ENCODE measurements at regions not wholly inside any gene's neighbourhood (a gene's known extent, or its start where the extent isn't known, plus 50 kb on each side); places are given as distances from the start of the nearest gene placed in this dataset.

DNA sequence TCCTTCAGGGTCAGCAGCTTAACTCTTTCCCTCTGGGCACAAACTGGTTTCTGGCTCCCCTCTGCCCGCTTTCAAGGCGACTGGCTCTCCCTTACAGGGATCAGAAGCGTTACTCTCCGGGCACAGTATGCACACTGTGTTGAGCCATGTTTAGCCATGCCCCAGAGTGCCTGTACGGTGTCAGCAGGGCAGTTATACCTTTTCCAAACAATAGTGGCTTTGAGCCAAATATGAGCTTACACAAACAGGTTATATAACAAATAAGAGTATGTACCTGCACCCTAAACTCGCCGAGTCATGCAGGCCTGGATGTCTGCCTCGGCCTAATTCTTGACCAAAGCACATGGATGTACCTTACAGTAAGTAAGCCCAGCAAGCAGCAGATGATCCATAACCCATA, 175.6 kb upstream of the ANKRD28 start:
- DNase-seq = no peak
- TF ChIP-seq, protein P1, sequence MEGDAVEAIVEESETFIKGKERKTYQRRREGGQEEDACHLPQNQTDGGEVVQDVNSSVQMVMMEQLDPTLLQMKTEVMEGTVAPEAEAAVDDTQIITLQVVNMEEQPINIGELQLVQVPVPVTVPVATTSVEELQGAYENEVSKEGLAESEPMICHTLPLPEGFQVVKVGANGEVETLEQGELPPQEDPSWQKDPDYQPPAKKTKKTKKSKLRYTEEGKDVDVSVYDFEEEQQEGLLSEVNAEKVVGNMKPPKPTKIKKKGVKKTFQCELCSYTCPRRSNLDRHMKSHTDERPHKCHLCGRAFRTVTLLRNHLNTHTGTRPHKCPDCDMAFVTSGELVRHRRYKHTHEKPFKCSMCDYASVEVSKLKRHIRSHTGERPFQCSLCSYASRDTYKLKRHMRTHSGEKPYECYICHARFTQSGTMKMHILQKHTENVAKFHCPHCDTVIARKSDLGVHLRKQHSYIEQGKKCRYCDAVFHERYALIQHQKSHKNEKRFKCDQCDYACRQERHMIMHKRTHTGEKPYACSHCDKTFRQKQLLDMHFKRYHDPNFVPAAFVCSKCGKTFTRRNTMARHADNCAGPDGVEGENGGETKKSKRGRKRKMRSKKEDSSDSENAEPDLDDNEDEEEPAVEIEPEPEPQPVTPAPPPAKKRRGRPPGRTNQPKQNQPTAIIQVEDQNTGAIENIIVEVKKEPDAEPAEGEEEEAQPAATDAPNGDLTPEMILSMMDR (IDR thresholded peaks at IDR 0.05; ENCODE audit: low read depth, low read length) = no peak
- Histone ChIP-seq H3K36me3 (no peaks in the 10 kb centered on the region), H3K4me3 (ENCODE audit: low read depth, low read length) (no peak overlapping the region), H3K27me3 (ENCODE audit: insufficient read depth, low read depth, severe bottlenecking) (no peaks in the 10 kb centered on the region), H3K9me3 (ENCODE audit: severe bottlenecking) (no peaks in the 10 kb centered on the region), H3K27ac (no peak overlapping the region)

DNA sequence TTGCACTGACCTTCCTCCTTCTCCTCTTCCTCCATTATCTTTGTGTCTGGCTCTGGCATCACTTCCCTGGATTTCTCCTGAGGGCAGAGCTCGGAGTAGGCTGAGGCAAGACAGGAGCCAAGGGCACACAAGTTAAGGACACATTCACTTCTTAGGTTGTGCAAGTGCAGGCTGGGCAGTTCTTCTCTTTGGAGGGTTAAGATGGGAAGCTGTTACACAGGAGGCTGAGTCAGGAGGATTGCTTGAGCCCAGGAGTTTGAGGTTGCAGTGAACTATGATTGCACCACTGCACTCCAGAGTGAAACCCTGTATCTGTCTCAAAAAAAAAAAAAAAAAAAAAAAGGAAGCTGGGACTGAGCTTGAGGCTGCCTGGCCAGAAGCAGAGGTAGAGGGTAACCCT, 176.2 kb upstream of the ANKRD28 start:
- no peaks in the 10 kb centered on the region for H3K9me3 ChIP-seq (ENCODE audit: severe bottlenecking)
- no peaks in the 10 kb centered on the region for H3K27me3 ChIP-seq (ENCODE audit: insufficient read depth, low read depth, severe bottlenecking)
- H3K36me3 ChIP-seq = no peaks in the 10 kb centered on the region
- no peak overlapping the region for H3K4me3 ChIP-seq (ENCODE audit: low read depth, low read length)
- H3K27ac ChIP-seq = no peak overlapping the region
- DNase-seq = no peak
- TF ChIP-seq, protein P1 (IDR thresholded peaks at IDR 0.05; ENCODE audit: low read depth, low read length) = no peak

DNA sequence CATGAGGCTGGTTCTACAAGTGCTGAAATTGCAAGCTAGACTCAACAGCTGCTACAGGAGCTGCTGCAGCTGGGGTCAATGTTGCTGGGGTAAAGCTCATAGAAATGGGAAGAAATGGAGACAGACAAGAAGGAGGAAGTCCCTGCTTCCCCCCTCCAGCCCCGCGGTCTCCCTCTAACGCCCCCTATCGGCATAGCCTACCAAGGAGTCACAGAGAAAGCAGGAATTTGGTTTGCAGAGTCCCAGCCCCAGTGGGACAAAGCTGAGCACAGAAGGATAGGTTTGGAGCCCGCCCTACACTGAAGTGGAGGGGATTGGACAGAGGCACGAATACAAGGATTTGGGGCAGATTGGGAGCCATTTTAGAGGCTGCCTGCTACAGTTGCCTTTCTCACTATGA, 176.9 kb upstream of the ANKRD28 start:
- no peaks in the 10 kb centered on the region for H3K27me3 ChIP-seq (ENCODE audit: insufficient read depth, low read depth, severe bottlenecking)
- no peak for DNase-seq
- H3K36me3 ChIP-seq = no peaks in the 10 kb centered on the region
- TF ChIP-seq, protein P1 (IDR thresholded peaks at IDR 0.05; ENCODE audit: low read depth, low read length) = peak; percentile 50
- H3K9me3 ChIP-seq (ENCODE audit: severe bottlenecking) = peaks cover 4% of the 10 kb centered on the region
- no peak overlapping the region for H3K27ac ChIP-seq
- H3K4me3 ChIP-seq (ENCODE audit: low read depth, low read length) = no peak overlapping the region

DNA sequence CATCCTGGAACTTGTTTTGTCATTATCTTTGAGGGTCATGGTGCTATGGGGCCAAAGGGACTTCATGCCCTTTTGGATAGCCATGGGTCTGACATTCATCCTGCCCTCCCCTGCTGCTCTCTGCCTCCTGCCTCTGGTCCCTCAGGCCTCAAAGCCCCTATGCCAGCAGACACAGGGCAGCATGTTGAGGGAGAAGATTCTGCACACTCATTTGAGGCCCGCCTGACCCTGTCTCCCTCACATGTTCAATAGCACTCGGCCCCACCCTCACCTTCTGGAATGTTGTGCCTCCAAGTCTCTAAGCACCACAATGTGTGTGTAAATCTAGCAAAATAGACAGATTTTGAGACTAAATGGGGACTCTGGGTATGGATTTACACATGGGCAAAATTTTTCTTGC, 178.7 kb upstream of the ANKRD28 start:
- Histone ChIP-seq H3K36me3 (no peaks in the 10 kb centered on the region), H3K4me3 (ENCODE audit: low read depth, low read length) (no peak overlapping the region), H3K27me3 (ENCODE audit: insufficient read depth, low read depth, severe bottlenecking) (no peaks in the 10 kb centered on the region), H3K9me3 (ENCODE audit: severe bottlenecking) (peaks cover 7% of the 10 kb centered on the region), H3K27ac (no peak overlapping the region)
- TF ChIP-seq, protein P1 (IDR thresholded peaks at IDR 0.05; ENCODE audit: low read depth, low read length) = no peak
- no peak for DNase-seq

DNA sequence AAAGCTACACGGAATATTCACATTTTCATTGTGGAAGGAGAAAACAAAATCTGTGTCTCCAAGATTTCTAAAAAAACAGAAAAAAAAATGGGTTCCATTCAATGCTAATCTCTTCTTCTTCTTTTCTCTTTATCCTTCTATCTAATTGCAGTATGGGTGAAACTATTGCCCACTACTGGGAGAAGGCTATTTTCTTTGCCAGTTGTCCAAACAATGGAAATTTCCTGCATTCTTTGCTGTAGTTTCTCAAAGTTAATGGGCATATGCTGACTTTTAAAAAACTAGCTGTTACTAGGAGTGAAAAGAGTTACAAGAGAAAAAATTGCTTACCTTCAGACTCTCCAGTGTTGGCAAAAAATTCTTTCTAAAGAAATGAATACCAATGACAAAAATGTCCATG, 179.3 kb upstream of the ANKRD28 start:
- DNase-seq = no peak
- Histone ChIP-seq H3K27me3 (ENCODE audit: insufficient read depth, low read depth, severe bottlenecking) (no peaks in the 10 kb centered on the region), H3K4me3 (ENCODE audit: low read depth, low read length) (no peak overlapping the region), H3K27ac (no peak overlapping the region), H3K36me3 (no peaks in the 10 kb centered on the region), H3K9me3 (ENCODE audit: severe bottlenecking) (peaks cover 7% of the 10 kb centered on the region)
- TF ChIP-seq, protein P1 (IDR thresholded peaks at IDR 0.05; ENCODE audit: low read depth, low read length) = no peak

DNA sequence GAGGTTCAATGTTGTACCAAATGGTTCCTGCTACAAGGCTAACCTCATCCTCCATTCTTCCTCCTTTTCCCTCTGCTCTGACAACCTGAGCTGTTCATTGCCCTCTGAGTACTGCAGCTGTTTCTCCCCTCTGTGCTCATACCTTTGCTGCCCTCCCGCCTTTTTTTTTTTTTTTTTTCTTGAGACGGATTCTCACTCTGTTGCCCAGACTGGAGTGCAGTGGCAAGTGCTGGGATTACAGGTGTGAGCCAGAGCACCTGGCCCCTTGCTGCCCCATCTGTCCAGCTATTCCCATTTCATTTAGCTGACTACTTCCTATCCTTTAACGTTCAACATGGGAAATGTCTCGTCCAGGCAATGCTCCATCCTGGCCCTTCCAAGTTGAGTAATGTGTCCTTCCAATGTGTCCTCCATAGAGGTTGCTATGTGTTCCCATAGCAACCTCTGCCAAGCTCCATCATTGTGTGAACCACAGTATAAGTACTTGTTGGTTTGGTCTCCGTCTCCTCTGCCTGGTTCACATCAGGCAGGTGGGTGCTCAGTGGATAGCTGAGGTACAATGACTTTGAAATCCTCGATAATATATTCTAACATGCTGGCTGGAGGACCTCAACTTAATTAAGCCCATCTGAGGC, 179.9 kb upstream of the ANKRD28 start:
- TF ChIP-seq, protein P1 (IDR thresholded peaks at IDR 0.05; ENCODE audit: low read depth, low read length) = no peak
- no peak for DNase-seq
- Histone ChIP-seq H3K36me3 (no peaks in the 10 kb centered on the region), H3K27me3 (ENCODE audit: insufficient read depth, low read depth, severe bottlenecking) (no peaks in the 10 kb centered on the region), H3K27ac (no peak overlapping the region), H3K9me3 (ENCODE audit: severe bottlenecking) (peaks cover 7% of the 10 kb centered on the region), H3K4me3 (ENCODE audit: low read depth, low read length) (no peak overlapping the region)
